GM12878 (cell line): ENCODE measurements at regions not wholly inside any gene's neighbourhood (a gene's known extent, or its start where the extent isn't known, plus 50 kb on each side); places are given as distances from the start of the nearest gene placed in this dataset.

Experiments
- ATAC-seq: fragments of 200-7000 bp; cut with Tn5 transposase; 3 replicates; pipeline ENCODE4 v1.9.1; 2020; ENCODE audit warnings: mild to moderate bottlenecking, moderate library complexity
- BruUV-seq: library from RNA; stranded (reverse); fragments of 400-500 nt; replicated peaks from 2 replicates; lab custom pipeline; 2021; lab: Mats Ljungman, UMichigan
- CTCF ChIA-PET: fragments of 300-600 bp; sonication (Branson Sonifier 250); formaldehyde crosslinking; extraction: SDS; loops from one replicate; lab custom pipeline; 2021; ENCODE audit warnings: inconsistent platforms; lab: Yijun Ruan, JAX
- POLR2A ChIA-PET: fragments of 350-600 bp; formaldehyde crosslinking; extraction: SDS; loops from one replicate; lab custom pipeline; 2021; ENCODE audit warnings: inconsistent platforms; lab: Charles Lee
- RAD21 ChIA-PET: fragments of 300-600 bp; sonication (Branson Sonifier 250); formaldehyde crosslinking; loops from one replicate; lab custom pipeline; 2023; ENCODE audit warnings: antibody characterized with exemption; ENCODE audit not compliant: unreplicated experiment; lab: Charles Lee
- SMC1A ChIA-PET: fragments of 300-600 bp; sonication (Branson Sonifier 250); formaldehyde crosslinking; loops from one replicate; lab custom pipeline; 2023; ENCODE audit not compliant: unreplicated experiment, uncharacterized antibody; lab: Charles Lee
- DNase-seq: peaks from one replicate; pipeline ENCODE4 v3.0.0-alpha.2; 2011; ENCODE audit warnings: low read depth, low spot score
- FAIRE-seq: peaks from 3 replicates; lab custom pipeline; 2011; peaks lifted over from hg19 to GRCh38; lab: Jason Lieb, UNC
- H2AFZ ChIP-seq: 2 replicates; pipeline ENCODE4 v1.6.0; 2011; ENCODE audit warnings: low read depth, low read length, control low read depth; ENCODE audit not compliant: control insufficient read depth
- H3K27ac ChIP-seq: 2 replicates; pipeline ENCODE4 v1.5.1; 2011; ENCODE audit warnings: control low read depth; ENCODE audit not compliant: control insufficient read depth, insufficient read depth
- H3K27me3 ChIP-seq, 2 experiments: replicated peaks in 1 of 2; 2 replicates each; pipeline versions ENCODE4 v1.6.0 to v1.6.1; 2011; ENCODE audit warnings: low read length in 1 of 2; ENCODE audit not compliant: control insufficient read depth in 2 of 2, insufficient read depth in 2 of 2
- H3K36me3 ChIP-seq, 2 experiments: 2 replicates each; pipeline ENCODE4 v1.5.1; 2011; ENCODE audit warnings: low read length in 1 of 2; ENCODE audit not compliant: control insufficient read depth in 2 of 2, insufficient read depth in 2 of 2
- H3K4me1 ChIP-seq: 2 replicates; pipeline ENCODE4 v1.6.1; 2011; ENCODE audit warnings: mild to moderate bottlenecking, low read length, moderate library complexity, mixed read lengths; ENCODE audit not compliant: control insufficient read depth, insufficient read depth
- H3K4me2 ChIP-seq: 2 replicates; pipeline ENCODE4 v1.6.0; 2011; ENCODE audit warnings: control low read depth; ENCODE audit not compliant: control insufficient read depth, insufficient read depth
- H3K4me3 ChIP-seq: fragments of 200-600 bp; sonication (generic); 2 replicates; pipeline ENCODE4 v1.5.1; 2016
- H3K79me2 ChIP-seq: 2 replicates; pipeline ENCODE4 v1.6.0; 2011; ENCODE audit warnings: low read length; ENCODE audit not compliant: control insufficient read depth, insufficient read depth
- H3K9ac ChIP-seq: 2 replicates; pipeline ENCODE4 v1.8.0; 2011; ENCODE audit warnings: low read length, control low read depth, mixed read lengths; ENCODE audit not compliant: control insufficient read depth, insufficient read depth
- H3K9me3 ChIP-seq: replicated peaks from 3 replicates; pipeline ENCODE4 v1.5.1; 2011; ENCODE audit warnings: mild to moderate bottlenecking, low read length; ENCODE audit not compliant: control insufficient read depth, insufficient read depth
- H4K20me1 ChIP-seq: 2 replicates; pipeline ENCODE4 v1.6.0; 2011; ENCODE audit not compliant: control insufficient read depth, insufficient read depth
- CEBPB ChIP-seq, 2 experiments: fragments of 150-350 bp in 1 of 2; IDR thresholded peaks; 2 replicates each; pipeline ENCODE4 v1.6.1; 2012 to 2014; ENCODE audit warnings: low read depth in 2 of 2, low read length in 2 of 2, borderline replicate concordance in 1 of 2, inconsistent platforms in 1 of 2
- HDAC6 ChIP-seq: fragments of 200-600 bp; sonication (generic); IDR thresholded peaks from one replicate; pipeline ENCODE4 v1.8.0; 2017; ENCODE audit warnings: antibody characterized with exemption; ENCODE audit not compliant: unreplicated experiment
- HDGF ChIP-seq: fragments of 450-650 bp; IDR thresholded peaks from 2 replicates; pipeline ENCODE4 v1.6.1; 2016; ENCODE audit warnings: antibody characterized with exemption
- NFIC ChIP-seq: IDR thresholded peaks from 2 replicates; pipeline ENCODE4 v1.6.1; 2012; ENCODE audit warnings: low read depth, mild to moderate bottlenecking, inconsistent platforms, low read length, moderate library complexity
- NFYB ChIP-seq: IDR thresholded peaks from 2 replicates; pipeline ENCODE4 v1.6.1; 2011; ENCODE audit warnings: low read depth, mild to moderate bottlenecking, low read length, improper control_type of control experiment, moderate library complexity; ENCODE audit not compliant: insufficient read depth
- NR2C2 ChIP-seq: IDR thresholded peaks from 2 replicates; pipeline ENCODE4 v1.6.1; 2011; ENCODE audit warnings: borderline replicate concordance, low read depth; ENCODE audit not compliant: control insufficient read depth, insufficient read length
- NR2F1 ChIP-seq: fragments of 450-650 bp; conservative IDR thresholded peaks from 2 replicates; pipeline ENCODE4 v1.6.1; 2017; ENCODE audit warnings: mild to moderate bottlenecking
- SMC3 ChIP-seq: IDR thresholded peaks from 2 replicates; pipeline ENCODE4 v1.6.1; 2011; ENCODE audit warnings: low read length, improper control_type of control experiment, borderline replicate concordance
- SREBF1 ChIP-seq: IDR thresholded peaks from 2 replicates; pipeline ENCODE4 v1.6.1; 2012; ENCODE audit warnings: mild to moderate bottlenecking, low read length
- ZNF217 ChIP-seq: fragments of 450-650 bp; IDR thresholded peaks from 2 replicates; pipeline ENCODE4 v1.6.1; 2017; ENCODE audit warnings: antibody characterized with exemption, mild to moderate bottlenecking
- ZSCAN29 ChIP-seq: fragments of 450-650 bp; IDR thresholded peaks from 2 replicates; pipeline ENCODE4 v1.6.1; 2017; ENCODE audit warnings: mild to moderate bottlenecking, moderate library complexity
- WGBS: methylation state at CpG from one replicate; pipeline ENCODE4 v1.1.6; 2016; ENCODE audit warnings: low lambda C conversion rate; ENCODE audit not compliant: insufficient replicate concordance, insufficient coverage; ENCODE audit errors: missing lambda C conversion rate; 5-methylcytosine and 5-hydroxymethylcytosine counted together
- in situ Hi-C: fragments of 300-500 bp; cut with MboI; formaldehyde crosslinking; loops from 9 replicates; pipeline ENCODE4 v1.14.3; 2018; ENCODE audit warnings: mixed read lengths
- intact Hi-C: fragments of 100-400 bp; cut with micrococcal nuclease; formaldehyde crosslinking; loops from one replicate; pipeline ENCODE4 v1.14.2; 2022; ENCODE audit not compliant: unreplicated experiment
- TF ChIP-seq, protein P1 (sequence below): fragments of 450-650 bp; formaldehyde crosslinking; IDR thresholded peaks from 2 replicates; pipeline ENCODE4 v1.5.0; 2022; ENCODE audit warnings: mild to moderate bottlenecking, missing genetic modification characterization
- TF ChIP-seq, protein P2 (sequence below): fragments of 450-650 bp; conservative IDR thresholded peaks from 2 replicates; pipeline ENCODE4 v1.6.1; 2017; ENCODE audit warnings: mild to moderate bottlenecking, moderate library complexity

- Histone ChIP-seq H3K79me2 (no peaks in the 10 kb centered on the region), H2AFZ (no peak overlapping the region), H3K27ac (no peak overlapping the region), H3K4me2 (no peak overlapping the region), H4K20me1 (no peaks in the 10 kb centered on the region), H3K4me1 (no peaks in the 10 kb centered on the region), H3K4me3 (no peak overlapping the region), H3K36me3 (no peaks in the 10 kb centered on the region), H3K9ac (no peak overlapping the region), H3K9me3 (no peaks in the 10 kb centered on the region), H3K27me3 (no peaks in the 10 kb centered on the region; a peak in 2 of 4 replicates)
- CTCF ChIA-PET: no interaction called here
- in situ Hi-C loops: no loop called here
- intact Hi-C loops: no loop called here
- no TSS peak for BruUV-seq
- RAD21 ChIA-PET: no interaction called here
- POLR2A ChIA-PET: no interaction called here
- SMC1A ChIA-PET: no interaction called here
- TF ChIP-seq HDGF (no peak), HDAC6 (no peak), SMC3 (no peak), NR2F1 (no peak), ZSCAN29 (no peak), ZNF217 (no peak), NFIC (no peak), CEBPB (IDR thresholded peaks at IDR 0.05; ENCODE audit: borderline replicate concordance in 1 of 2, low read depth in 2 of 2, low read length in 2 of 2) (no peak), SREBF1 (no peak), NR2C2 (no peak), NFYB (no peak)
- TF ChIP-seq, protein P1, sequence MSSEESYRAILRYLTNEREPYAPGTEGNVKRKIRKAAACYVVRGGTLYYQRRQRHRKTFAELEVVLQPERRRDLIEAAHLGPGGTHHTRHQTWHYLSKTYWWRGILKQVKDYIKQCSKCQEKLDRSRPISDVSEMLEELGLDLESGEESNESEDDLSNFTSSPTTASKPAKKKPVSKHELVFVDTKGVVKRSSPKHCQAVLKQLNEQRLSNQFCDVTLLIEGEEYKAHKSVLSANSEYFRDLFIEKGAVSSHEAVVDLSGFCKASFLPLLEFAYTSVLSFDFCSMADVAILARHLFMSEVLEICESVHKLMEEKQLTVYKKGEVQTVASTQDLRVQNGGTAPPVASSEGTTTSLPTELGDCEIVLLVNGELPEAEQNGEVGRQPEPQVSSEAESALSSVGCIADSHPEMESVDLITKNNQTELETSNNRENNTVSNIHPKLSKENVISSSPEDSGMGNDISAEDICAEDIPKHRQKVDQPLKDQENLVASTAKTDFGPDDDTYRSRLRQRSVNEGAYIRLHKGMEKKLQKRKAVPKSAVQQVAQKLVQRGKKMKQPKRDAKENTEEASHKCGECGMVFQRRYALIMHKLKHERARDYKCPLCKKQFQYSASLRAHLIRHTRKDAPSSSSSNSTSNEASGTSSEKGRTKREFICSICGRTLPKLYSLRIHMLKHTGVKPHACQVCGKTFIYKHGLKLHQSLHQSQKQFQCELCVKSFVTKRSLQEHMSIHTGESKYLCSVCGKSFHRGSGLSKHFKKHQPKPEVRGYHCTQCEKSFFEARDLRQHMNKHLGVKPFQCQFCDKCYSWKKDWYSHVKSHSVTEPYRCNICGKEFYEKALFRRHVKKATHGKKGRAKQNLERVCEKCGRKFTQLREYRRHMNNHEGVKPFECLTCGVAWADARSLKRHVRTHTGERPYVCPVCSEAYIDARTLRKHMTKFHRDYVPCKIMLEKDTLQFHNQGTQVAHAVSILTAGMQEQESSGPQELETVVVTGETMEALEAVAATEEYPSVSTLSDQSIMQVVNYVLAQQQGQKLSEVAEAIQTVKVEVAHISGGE (CRISPR knock-in tag): no peak
- TF ChIP-seq, protein P2, sequence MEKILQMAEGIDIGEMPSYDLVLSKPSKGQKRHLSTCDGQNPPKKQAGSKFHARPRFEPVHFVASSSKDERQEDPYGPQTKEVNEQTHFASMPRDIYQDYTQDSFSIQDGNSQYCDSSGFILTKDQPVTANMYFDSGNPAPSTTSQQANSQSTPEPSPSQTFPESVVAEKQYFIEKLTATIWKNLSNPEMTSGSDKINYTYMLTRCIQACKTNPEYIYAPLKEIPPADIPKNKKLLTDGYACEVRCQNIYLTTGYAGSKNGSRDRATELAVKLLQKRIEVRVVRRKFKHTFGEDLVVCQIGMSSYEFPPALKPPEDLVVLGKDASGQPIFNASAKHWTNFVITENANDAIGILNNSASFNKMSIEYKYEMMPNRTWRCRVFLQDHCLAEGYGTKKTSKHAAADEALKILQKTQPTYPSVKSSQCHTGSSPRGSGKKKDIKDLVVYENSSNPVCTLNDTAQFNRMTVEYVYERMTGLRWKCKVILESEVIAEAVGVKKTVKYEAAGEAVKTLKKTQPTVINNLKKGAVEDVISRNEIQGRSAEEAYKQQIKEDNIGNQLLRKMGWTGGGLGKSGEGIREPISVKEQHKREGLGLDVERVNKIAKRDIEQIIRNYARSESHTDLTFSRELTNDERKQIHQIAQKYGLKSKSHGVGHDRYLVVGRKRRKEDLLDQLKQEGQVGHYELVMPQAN: no peak
- no peak for DNase-seq
- no peak for ATAC-seq
- WGBS: 11% methylated on average over 10 of the region's 10 CpGs
- FAIRE-seq: no peak
These were observed 151.8 kb upstream of the GDNF start for GRCh38 chr5:37991301-37992299.
